ENCODE measurements at regions not wholly inside any gene's neighbourhood (a gene's known extent, or its start where the extent isn't known, plus 50 kb on each side); places are given as distances from the start of the nearest gene placed in this dataset.
A peak's percentile ranks its signal among the peaks of the same experiment; 100 is the strongest.

DNA sequence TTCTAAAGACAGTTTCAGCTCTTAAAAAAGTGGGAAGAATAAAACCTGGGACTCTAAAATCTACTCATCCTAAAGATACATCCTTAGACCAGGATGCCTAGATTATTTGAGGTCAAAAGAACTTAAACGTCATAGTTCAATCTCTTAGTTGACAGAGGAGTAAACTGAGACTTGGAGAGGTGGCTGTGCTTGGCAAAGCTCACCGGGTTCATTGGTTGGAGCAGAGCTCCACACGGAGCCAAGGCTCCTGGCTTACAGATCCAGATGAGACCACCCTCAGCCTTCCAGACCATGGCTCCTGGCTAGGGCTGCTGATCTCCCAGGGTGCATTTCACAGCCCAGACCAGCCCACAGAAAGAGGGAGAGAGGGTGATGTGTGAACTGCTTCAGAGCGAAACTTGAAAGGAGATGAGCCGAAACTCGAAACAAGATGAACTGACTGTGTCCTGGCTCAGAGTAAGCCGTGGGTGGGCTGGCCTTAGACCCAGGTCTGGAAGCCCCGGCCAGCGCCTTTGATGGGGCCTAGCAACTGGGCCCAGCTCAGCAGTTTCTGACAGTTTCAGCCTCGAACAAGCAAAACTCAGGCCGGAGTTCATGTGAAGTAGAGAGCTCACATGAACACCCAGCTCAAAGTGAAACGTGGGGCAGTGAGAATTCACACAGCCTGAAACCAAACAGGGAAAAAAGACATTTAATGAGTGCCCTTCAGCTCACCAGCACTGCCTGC is 1044.8 kb downstream of the BCL11B start:
- DNase-seq, result peak; percentile 52 to 56

- no peak for DNase-seq
These were observed 1044.3 kb downstream of the BCL11B start for GRCh38 chr14:98227727-98228111.

GRCh38 chr14:98229656-98230366 is 1042.2 kb downstream of the BCL11B start:
- DNase-seq, result no peak

DNA sequence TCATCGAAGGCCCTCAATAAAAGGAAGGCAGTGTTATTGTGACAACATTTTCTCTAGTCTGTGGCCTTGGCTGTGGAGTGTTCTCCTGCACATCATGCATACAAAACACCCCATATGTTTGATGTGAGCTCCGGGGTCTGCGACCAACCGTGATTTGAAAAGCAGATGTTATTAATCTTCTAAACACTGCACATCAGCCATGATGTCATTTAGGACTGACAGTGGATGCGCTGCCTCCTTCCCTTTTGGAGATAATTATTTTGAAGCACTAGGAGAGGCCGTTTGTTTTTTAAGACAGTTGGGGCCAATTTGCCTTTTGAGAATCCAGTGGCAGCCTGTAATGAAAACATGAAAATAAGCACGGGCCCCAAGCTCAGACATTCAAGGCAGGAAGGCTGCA is 1041.6 kb downstream of the BCL11B start:
- no peak for DNase-seq

DNA sequence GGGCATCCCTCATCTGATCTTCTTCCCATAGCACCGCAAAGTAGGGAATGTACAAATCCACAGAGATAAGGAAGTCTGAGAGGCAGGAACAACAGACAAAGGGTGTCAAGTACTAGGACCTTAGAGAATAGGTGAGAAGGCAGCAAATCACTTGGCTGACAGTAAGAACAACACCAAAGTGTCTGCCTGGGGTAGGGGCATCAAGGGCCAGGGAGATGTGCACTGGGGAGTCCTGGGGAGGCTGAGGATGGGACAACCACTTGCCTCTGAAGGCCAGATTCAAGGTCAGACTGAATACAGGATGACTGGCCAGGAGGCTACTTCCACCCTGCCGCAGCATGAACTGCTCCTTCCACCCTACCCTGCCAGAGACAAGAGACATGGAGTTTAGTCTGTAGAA is 1040.8 kb downstream of the BCL11B start:
- no peak for DNase-seq

GRCh38 chr14:98233656-98234055 is 1038.3 kb downstream of the BCL11B start:
- no peak for DNase-seq

GRCh38 chr14:98234208-98234607 is 1037.8 kb downstream of the BCL11B start:
- DNase-seq, result no peak

- DNase-seq, result no peak
These were observed 1035.7 kb downstream of the BCL11B start for GRCh38 chr14:98236314-98236713.

DNA sequence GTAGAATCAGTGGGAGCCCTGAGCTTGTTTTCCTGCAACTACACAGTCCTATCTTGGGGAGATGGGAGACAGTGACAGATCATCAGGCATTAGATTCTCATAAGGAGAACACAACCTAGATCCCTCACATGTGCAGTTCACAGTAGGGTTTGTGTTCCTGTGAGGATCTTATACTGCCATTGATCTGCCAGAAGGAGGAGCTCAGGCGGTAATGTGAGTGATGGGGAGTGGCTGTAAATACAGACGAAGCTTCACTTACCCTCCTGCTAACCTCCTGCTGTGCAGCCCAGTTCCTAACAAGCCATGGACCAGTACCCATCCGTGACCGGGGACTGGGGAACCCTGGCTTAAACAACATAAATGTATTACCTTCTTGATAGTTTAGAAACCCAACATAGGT is 1034.1 kb downstream of the BCL11B start:
- no peak for DNase-seq

GRCh38 chr14:98240376-98240775 is 1031.6 kb downstream of the BCL11B start:
- DNase-seq, result no peak

DNA sequence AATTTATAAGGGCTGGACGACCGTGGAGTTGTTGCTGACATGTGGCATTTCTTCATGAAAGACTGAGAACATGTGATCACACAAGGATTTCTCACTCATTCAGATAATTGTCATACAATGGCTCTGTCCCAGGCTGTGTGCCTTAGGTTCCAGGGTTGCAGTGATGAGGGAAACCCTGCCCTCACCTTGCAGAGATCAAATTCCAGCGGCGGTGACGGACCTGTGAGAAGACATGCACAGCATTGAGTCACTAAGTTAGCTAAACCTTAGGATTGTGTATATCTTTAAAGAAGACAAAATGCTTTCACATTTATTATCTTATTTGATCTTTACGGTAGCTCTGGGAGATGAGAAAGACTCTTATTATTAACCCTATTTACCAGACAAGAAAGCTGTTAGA is 1029.1 kb downstream of the BCL11B start:
- no peak for DNase-seq

DNA sequence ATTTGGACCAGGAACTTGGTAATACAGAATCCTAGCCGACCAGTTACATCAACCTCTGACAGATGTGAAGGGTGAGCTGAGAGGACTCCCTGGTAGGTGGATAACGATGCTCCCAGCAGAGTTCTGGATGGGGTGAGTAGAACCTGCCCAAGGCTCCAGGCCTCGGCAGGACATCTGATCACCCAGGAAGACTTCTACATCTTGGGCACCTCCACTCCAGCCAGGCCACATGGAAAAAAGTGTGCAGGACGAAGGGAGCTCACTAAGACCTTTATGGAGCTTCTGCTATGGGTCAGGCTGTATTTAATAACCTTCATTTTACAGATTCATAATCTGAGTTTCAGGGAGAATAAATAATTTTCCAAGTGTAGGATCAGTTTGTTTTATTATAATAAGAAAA is 1028.7 kb downstream of the BCL11B start:
- no peak for DNase-seq

DNA sequence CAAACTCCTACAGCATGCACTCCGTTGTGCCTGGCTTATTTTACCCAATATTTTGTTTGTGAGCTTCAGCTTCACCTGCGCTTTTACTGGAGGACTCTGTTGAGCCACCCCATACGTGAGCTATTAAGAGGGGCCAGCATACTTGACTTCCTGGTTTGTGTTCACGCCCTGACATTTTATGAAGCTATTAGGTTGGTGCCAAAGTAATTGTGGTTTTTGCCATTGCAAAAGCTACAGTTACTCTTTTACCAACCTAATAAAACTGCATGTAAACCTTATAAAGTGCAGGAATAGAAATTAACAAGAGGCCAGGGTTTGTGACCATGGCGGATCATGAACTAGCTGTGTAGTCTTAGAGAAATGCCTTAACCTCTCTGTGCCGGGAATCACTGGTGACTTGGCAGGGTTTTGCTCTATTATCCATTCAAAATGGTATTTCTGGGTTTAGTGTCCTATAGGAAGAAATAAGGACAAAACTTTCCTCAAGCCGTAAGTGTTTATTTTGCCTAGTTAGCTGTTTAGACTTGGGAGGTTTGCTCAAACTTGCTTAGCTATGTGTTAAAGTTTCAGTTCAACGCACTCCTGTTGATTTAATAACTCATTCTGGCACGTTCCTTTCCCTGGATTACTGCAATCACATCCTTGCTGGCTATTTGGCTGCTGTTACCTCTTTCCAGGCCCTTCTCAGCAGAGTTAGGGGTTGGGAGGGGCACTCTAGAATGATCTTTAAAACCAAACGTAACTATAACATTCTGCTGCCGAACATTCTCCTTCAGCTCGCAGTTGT is 1027.6 kb downstream of the BCL11B start:
- no peak for DNase-seq

- DNase-seq, result no peak
These were observed 1026.9 kb downstream of the BCL11B start for GRCh38 chr14:98244966-98245569.

DNA sequence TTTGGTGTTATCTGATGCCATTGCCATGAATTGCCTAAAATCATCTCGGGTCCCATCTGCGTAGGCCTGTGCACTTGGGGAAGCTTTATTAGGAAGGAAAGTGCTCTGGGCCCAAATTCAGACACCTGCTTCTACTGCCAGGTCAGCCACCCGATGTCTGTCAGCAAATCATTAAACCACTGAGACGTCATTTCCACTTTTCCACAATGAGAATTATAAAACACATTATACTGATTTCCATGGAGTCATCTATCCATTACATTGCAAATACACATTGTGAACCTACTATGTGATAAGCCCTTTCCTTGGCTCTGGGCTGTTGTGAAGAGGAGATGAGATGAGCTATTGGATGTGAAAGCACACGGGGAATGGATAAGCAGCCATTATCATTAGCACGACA is 1022.9 kb downstream of the BCL11B start:
- no peak for DNase-seq

GRCh38 chr14:98249476-98249875 is 1022.5 kb downstream of the BCL11B start:
- no peak for DNase-seq

DNA sequence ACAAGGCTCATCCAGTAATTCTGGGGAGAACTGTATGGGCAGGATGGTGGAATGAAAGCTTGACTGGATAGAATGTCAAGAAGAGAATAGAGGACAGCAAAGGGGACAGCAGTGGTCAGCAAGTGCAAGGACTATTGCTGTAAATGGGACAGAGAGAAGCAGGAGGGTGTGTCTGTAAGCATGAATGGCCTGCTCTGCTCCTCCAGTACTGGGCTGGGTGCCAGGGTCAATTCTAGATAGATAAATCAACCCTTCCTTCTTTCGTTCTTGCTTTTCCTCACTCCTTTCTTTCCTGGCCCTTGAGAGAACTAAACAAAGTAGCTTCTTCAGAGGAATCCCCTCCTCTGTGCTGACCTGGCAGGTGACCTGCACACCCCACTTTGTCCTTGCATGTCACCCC is 1019.2 kb downstream of the BCL11B start:
- no peak for DNase-seq

DNA sequence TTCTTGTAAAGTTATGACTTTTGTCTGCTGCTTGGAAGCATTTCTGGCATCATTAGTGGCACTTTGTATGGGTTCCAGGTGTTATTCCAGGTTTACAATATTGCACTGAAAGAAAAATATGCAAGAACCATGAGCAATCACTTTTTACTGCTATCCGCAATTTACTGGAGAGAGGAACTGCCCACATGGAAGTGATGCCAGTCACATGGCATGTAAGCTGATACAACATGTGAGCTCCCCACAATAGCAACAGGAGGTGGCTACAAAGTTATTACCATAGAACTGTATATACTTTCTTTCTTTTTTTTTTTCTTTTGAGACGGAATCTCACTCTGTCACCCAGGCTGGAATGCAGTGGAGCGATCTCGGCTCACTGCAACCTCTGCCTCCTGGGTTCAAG is 1012.1 kb downstream of the BCL11B start:
- no peak for DNase-seq

DNA sequence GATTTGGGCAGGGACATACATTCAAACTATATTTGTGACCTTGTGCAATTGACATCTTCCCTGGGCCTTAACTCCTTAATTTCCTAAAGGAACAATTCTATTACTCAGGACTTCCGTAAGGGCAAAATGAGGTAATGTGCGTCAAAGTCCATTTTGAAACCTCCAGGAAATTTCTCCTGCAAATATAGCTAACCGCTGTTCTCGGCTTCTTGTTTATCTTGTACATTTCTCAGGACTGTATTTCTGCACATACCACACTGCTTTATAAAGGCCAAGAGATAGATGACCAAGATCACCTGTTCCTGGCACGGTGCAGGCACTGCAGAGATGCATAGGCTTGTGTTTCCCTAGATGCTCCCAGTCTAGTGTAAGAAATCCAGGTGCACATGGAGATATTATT is 1009.4 kb downstream of the BCL11B start:
- DNase-seq, result no peak

DNA sequence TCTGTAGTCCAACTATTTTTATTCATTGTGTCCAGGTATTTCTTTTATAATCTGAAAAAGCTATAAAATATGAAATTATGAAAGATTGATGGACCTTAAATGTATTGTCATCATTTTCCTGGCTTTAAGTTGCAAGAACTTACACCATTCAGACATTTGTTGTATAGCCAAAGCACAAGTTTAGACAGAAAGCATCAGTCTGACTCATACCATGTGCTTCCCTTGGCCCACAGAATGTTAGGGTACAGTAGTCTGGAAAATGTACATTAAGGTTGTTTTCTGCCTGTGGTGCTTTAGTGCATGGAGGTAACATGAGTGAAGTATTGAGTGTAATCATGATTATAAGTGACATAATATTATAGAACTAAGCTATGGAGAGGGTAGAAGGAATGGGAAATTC is 1002.5 kb downstream of the BCL11B start:
- no peak for DNase-seq

DNA sequence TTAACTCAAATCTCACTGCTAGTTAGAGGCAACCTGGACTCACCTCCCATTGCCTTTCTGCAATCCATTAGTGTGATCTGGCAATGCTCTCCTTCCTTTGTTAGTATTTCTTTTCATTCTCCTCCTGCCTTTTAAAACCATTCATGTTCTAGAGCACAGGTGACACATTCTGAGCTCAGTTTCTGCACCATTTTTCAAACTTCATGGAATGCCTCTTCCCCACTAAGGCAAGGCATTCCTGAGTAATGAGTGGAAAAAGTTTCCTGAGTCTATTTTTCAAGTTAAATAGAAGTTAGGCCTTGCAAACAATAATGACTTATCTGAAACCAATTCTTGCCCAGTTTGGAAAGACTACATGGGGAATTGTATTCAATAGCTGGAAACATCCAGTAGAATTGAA is 1001.8 kb downstream of the BCL11B start:
- no peak for DNase-seq

DNA sequence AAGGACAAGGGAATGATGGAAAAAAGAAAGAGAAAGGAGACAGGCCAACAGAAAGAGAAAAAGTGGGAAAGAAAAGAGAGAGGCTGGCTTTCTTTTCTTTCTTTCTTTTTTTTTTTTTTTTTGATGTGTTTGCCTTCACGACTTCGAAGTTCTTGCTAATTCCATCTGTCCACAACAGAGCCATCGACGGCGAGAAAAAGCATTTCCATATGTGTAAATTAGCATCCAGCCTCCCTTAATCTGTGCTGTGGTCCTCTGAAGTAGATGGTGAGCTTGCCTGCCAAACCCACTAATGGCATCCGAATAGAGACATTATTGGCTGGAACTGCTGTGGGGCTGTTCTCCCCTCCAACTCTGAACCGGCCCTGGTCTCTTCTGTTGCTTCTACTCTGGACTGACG is 997.4 kb downstream of the BCL11B start:
- no peak for DNase-seq

- DNase-seq, result no peak
These were observed 993.2 kb downstream of the BCL11B start for GRCh38 chr14:98278800-98279199.

DNA sequence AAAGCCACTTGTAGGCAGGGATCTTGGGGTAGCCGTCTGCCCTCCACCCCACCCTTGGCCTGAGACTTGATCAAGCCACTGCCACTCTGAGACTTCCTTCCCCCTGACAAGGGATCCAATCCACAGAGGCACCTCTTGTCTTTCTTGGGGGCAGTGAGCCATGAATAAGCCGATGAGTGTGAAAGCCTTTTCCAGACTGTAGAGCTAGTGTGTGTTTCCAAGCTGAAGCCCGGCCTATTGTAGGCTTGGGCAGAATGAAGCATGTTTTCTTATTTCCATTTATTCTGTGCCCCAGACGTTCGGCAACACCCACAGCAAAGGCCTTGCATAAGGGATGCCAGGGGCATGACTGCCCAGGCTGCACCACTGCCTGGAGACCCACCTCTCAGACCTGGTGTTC is 991.6 kb downstream of the BCL11B start:
- DNase-seq, result no peak
